ENCODE measurements at regions not wholly inside any gene's neighbourhood (a gene's known extent, or its start where the extent isn't known, plus 50 kb on each side); places are given as distances from the start of the nearest gene placed in this dataset.

DNA sequence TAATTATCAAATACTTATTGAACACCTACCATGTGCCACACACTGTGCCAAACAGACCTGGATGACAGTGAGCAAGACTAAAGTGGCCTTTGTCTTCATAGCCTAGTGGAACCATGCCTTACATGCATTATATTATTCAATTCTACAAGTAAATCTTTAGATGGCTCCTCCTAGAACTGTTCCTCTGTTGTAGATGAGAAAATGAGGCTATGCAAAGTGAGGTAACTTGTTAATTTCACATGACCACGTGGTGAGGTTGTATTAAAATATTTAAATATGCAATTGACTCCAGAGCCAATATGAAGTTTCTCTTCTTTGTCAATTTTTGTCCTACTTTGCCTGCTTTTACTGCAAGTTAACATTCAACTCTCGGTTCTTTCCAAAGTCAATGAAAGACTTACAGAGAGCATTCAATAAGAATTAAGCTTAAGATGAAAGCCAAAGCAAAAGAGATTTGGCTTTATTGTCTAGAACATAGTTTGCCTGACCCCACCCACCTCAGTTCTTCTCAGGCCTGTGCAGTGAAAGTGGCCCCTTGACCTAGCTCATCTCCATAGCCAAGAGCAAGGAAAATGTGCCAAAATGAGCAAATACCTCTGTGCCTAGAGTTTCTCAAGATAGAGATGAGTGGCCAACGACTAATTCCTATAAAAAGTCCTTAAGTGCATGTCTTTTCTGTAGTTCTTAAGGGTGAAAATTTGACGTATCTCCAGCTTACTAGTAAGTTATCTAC, 263.2 kb upstream of the NFIA start:
- no peak for TF ChIP-seq EZH2 (IDR thresholded peaks at IDR 0.05; ENCODE audit: borderline replicate concordance, low read depth, low read length, poor library complexity, severe bottlenecking)
- TF ChIP-seq, protein P1, sequence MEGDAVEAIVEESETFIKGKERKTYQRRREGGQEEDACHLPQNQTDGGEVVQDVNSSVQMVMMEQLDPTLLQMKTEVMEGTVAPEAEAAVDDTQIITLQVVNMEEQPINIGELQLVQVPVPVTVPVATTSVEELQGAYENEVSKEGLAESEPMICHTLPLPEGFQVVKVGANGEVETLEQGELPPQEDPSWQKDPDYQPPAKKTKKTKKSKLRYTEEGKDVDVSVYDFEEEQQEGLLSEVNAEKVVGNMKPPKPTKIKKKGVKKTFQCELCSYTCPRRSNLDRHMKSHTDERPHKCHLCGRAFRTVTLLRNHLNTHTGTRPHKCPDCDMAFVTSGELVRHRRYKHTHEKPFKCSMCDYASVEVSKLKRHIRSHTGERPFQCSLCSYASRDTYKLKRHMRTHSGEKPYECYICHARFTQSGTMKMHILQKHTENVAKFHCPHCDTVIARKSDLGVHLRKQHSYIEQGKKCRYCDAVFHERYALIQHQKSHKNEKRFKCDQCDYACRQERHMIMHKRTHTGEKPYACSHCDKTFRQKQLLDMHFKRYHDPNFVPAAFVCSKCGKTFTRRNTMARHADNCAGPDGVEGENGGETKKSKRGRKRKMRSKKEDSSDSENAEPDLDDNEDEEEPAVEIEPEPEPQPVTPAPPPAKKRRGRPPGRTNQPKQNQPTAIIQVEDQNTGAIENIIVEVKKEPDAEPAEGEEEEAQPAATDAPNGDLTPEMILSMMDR (conservative IDR thresholded peaks at IDR 0.05; ENCODE audit: low read depth, low read length): no peak

All from A673 (cell line).